AG04449 (cell line): ENCODE measurements at regions not wholly inside any gene's neighbourhood (a gene's known extent, or its start where the extent isn't known, plus 50 kb on each side); places are given as distances from the start of the nearest gene placed in this dataset.

Experiments
- CTCF ChIA-PET: fragments of 350-600 bp; formaldehyde crosslinking; extraction: SDS; loops from one replicate; lab custom pipeline; 2021; ENCODE audit warnings: antibody characterized with exemption; lab: Yijun Ruan, JAX
- POLR2A ChIA-PET: fragments of 400-600, 350-600 bp; formaldehyde crosslinking; extraction: SDS; loops from one replicate; lab custom pipeline; 2020; ENCODE audit warnings: antibody characterized with exemption, inconsistent platforms; lab: Yijun Ruan, JAX
- DNase-seq: peaks from one replicate; pipeline ENCODE4 v3.0.0-alpha.2; 2010; ENCODE audit warnings: low read depth, low spot score
- H3K4me3 ChIP-seq: 2 replicates; pipeline ENCODE4 v1.5.1; 2011; ENCODE audit warnings: low read depth, mild to moderate bottlenecking, control low read depth, low read length
- TF ChIP-seq, protein P1 (sequence below): IDR thresholded peaks from one replicate; pipeline ENCODE4 v1.5.1; 2011; ENCODE audit warnings: mild to moderate bottlenecking, moderate library complexity, low read length, control low read depth, inconsistent platforms; ENCODE audit not compliant: insufficient read depth; ENCODE audit errors: missing control alignments

DNA sequence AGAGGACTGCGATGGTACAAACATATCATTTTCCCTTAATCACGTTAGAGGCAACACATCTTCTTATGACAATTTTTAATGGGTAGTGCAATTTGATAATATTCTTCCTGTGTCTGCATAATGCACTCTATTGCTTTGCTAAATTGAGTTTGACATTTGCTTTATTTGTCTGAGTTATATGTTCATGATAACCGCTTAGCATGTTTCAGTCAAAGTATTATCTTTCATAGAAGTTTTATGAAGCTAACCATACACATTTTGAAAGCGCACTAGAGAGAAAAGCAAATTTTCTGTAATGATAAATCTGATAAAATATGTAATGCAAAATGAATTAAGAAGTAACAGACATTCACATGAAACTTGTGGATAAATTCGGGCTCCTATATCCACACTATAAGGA, 1276.9 kb downstream of the ZPLD1 start:
- no peak for DNase-seq
- no peak overlapping the region for H3K4me3 ChIP-seq
- POLR2A ChIA-PET = no interaction called here
- TF ChIP-seq, protein P1, sequence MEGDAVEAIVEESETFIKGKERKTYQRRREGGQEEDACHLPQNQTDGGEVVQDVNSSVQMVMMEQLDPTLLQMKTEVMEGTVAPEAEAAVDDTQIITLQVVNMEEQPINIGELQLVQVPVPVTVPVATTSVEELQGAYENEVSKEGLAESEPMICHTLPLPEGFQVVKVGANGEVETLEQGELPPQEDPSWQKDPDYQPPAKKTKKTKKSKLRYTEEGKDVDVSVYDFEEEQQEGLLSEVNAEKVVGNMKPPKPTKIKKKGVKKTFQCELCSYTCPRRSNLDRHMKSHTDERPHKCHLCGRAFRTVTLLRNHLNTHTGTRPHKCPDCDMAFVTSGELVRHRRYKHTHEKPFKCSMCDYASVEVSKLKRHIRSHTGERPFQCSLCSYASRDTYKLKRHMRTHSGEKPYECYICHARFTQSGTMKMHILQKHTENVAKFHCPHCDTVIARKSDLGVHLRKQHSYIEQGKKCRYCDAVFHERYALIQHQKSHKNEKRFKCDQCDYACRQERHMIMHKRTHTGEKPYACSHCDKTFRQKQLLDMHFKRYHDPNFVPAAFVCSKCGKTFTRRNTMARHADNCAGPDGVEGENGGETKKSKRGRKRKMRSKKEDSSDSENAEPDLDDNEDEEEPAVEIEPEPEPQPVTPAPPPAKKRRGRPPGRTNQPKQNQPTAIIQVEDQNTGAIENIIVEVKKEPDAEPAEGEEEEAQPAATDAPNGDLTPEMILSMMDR = no peak
- CTCF ChIA-PET = no interaction called here

DNA sequence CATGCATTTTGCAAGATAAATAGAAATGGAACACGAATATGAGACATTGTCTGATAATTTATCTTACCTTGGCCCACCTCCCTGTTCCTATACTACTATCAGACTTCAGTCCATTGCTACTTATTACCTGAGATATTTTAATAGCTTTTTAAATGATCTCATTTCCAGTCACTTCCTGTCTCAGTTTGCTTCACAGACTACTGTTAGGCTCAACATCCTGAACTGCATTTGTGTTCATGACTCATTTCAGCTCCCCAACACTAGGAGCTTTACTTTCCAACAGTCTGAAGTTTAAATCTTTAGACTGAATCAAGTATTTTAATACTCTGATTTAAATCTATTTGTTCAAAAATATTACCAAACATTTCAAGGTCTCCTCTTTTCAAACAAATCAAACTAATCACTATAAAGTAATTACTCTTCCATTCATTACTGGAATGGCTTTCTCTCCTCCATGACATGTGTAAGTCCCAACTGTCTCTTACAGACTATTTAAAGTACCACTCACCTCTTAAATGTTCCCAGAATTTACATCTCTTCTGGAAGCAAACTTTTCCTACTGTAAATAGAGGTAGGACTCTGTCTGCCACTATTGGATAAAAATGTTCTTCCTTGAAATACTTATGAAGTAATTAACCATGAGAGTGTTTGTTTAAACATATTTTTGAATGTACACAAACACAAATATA, 1277.6 kb downstream of the ZPLD1 start:
- TF ChIP-seq, protein P1 = no peak
- ChIA-PET POLR2A (no interaction called here), CTCF (no interaction called here)

DNA sequence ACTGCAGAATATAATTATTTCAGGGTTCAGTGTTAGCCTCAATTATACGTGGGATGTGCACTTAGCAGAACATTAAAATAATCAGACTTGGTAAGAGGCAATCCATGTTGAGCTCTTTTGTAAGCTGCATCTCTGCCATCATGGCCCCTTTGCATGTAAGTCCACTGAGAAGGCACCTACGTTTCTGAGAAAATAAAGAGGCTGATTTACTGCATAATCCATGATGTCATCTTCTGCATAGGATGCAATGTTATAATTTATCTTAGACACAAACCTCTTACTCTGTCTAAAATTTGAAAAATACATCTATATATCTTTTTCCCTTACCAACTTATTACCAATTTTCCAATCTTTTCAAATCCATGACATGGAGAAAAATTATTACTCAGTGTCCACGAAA, 1294.7 kb downstream of the ZPLD1 start:
- ChIA-PET CTCF (no interaction called here), POLR2A (no interaction called here)
- no peak overlapping the region for H3K4me3 ChIP-seq
- TF ChIP-seq, protein P1 = no peak
- DNase-seq = no peak

More for the DNA sequence above, 1277.6 kb downstream of the ZPLD1 start:
- no peak for DNase-seq
- no peak overlapping the region for H3K4me3 ChIP-seq

DNA sequence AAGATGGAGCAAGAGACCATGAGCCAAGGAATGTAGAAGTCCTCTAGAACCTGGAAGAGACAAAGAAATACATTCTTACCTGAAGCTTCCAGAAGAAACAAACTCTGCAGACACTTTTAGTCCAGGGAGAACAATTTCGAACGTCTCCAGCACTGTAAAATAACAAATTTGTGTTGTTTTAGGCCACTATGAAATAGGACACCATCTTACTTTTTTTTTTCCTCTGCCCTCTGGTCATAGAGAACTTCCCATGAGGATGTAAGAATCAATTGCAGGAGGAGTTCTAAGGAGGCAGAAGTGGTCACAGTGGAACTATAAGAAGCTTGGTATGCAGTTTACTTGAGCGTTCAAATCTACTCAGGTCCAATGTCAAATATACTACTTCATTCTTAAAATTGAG, 1295.9 kb downstream of the ZPLD1 start:
- TF ChIP-seq, protein P1 = no peak
- ChIA-PET CTCF (no interaction called here), POLR2A (no interaction called here)
- DNase-seq = no peak
- H3K4me3 ChIP-seq = no peak overlapping the region

DNA sequence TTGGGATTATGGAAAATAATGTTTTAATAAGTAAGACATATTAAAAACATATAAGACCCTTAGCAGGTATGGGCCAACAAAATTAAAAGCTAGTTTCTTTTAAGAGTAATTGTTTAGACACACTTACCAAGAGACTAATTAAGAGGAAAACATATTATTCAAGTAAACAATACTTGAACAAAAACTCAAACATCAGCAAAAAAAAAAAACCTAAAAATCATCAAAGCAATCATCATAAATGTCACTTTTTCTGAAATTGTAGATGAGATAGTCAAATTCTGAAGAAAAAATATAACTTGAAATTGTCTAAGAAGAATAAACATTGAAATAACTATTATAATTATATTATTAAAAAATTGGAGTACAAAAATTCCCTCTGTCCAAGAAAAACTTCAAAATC, 1318.2 kb downstream of the ZPLD1 start:
- no peak overlapping the region for H3K4me3 ChIP-seq
- CTCF ChIA-PET = no interaction called here
- TF ChIP-seq, protein P1 = no peak
- DNase-seq = no peak
- POLR2A ChIA-PET = no interaction called here

DNA sequence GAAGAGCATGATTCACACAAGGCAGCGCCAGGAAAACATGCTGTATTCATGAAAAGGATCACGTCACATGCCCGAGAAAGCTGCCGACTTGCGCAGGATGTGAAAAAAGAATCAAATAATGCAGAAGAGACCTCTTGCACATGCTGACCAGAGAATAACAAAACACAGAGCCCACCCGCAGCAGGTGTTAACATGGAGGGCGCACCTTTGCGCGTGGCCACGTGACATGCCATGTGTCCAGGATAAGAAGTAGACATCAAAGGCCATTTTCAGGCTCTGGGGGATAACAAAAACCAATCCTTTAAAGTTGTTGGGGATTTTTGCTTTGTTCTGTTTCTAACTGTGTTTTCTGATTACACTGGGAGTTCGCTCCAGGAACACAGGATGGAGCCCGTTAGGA, 1332.8 kb downstream of the ZPLD1 start:
- ChIA-PET POLR2A (no interaction called here), CTCF (no interaction called here)
- TF ChIP-seq, protein P1 = no peak
- no peak overlapping the region for H3K4me3 ChIP-seq
- no peak for DNase-seq
